Progenitor cell of endocrine pancreas (in vitro differentiated cells): ENCODE measurements at regions not wholly inside any gene's neighbourhood (a gene's known extent, or its start where the extent isn't known, plus 50 kb on each side); places are given as distances from the start of the nearest gene placed in this dataset.

ENCODE experiments used
- DNase-seq: peaks from one replicate; pipeline ENCODE4 v3.0.0; 2021; ENCODE audit warnings: low spot score; ENCODE audit not compliant: unreplicated experiment
- H3K27ac Mint-ChIP-seq: 2 replicates; pipeline ENCODE4 v1.8.0; 2021; ENCODE audit warnings: mild to moderate bottlenecking, moderate library complexity, mixed read lengths
- H3K27me3 Mint-ChIP-seq: 2 replicates; pipeline ENCODE4 v1.8.0; 2021; ENCODE audit warnings: mixed read lengths
- H3K36me3 Mint-ChIP-seq: 2 replicates; pipeline ENCODE4 v1.8.0; 2022; ENCODE audit warnings: mixed read lengths; ENCODE audit not compliant: insufficient read depth
- H3K4me1 Mint-ChIP-seq: 2 replicates; pipeline ENCODE4 v1.8.0; 2021; ENCODE audit warnings: low read depth, mixed read lengths
- H3K4me3 Mint-ChIP-seq: 2 replicates; pipeline ENCODE4 v1.8.0; 2021; ENCODE audit warnings: low read depth, mild to moderate bottlenecking, moderate library complexity, mixed read lengths
- H3K9me3 Mint-ChIP-seq: 2 replicates; pipeline ENCODE4 v1.8.0; 2021; ENCODE audit warnings: low read depth, mixed read lengths
- TF ChIP-seq, protein P1 (sequence below): fragments of 200-600 bp; sonication (generic); IDR thresholded peaks from one replicate; pipeline ENCODE4 v1.5.0; 2021; ENCODE audit warnings: antibody characterized with exemption, mild to moderate bottlenecking; ENCODE audit not compliant: unreplicated experiment

DNA sequence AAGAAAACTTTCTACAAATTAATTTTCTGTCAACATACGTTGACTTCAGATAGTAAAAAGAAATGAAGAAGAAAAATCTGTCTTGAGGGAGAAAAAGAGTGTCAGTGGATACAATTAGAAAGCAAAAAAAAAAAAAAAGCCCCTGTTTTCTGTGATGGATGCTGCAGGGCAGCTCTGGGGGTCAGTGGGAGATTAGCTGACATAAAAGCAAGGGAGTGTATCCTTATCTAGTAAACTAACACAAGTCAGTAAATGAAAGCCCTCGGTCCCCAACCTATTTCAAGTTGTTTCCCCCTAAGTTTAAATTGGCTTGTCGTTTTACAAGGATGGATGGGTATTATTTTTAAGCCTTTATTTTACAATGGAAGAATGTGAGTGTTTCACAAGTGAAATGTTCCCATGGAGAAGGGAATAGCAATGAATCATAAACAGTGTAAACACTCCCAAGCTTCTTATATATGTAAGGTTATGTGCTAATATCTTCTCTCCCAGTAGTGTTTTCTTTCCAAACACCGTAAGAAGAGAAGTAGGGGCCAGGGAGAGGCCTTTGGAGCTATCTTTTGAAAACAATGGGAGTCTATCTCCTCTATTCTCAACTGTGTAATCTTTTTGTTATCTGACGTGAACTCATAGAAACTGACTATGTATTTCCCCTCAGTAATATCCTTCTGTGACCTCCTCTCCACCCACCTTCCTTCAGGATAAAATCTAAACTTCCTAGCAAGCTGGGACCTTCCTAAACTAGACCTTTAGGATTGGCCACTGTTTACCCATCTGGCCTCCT, 347.7 kb downstream of the FBXO8 start:
- Mint-ChIP-seq H3K4me1 (peaks cover 26% of the 10 kb centered on the region), H3K27ac (no peak overlapping the region), H3K9me3 (no peaks in the 10 kb centered on the region), H3K4me3 (no peak overlapping the region), H3K27me3 (peaks cover 52% of the 10 kb centered on the region), H3K36me3 (no peaks in the 10 kb centered on the region)
- TF ChIP-seq, protein P1, sequence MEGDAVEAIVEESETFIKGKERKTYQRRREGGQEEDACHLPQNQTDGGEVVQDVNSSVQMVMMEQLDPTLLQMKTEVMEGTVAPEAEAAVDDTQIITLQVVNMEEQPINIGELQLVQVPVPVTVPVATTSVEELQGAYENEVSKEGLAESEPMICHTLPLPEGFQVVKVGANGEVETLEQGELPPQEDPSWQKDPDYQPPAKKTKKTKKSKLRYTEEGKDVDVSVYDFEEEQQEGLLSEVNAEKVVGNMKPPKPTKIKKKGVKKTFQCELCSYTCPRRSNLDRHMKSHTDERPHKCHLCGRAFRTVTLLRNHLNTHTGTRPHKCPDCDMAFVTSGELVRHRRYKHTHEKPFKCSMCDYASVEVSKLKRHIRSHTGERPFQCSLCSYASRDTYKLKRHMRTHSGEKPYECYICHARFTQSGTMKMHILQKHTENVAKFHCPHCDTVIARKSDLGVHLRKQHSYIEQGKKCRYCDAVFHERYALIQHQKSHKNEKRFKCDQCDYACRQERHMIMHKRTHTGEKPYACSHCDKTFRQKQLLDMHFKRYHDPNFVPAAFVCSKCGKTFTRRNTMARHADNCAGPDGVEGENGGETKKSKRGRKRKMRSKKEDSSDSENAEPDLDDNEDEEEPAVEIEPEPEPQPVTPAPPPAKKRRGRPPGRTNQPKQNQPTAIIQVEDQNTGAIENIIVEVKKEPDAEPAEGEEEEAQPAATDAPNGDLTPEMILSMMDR: no peak
- no peak for DNase-seq

DNA sequence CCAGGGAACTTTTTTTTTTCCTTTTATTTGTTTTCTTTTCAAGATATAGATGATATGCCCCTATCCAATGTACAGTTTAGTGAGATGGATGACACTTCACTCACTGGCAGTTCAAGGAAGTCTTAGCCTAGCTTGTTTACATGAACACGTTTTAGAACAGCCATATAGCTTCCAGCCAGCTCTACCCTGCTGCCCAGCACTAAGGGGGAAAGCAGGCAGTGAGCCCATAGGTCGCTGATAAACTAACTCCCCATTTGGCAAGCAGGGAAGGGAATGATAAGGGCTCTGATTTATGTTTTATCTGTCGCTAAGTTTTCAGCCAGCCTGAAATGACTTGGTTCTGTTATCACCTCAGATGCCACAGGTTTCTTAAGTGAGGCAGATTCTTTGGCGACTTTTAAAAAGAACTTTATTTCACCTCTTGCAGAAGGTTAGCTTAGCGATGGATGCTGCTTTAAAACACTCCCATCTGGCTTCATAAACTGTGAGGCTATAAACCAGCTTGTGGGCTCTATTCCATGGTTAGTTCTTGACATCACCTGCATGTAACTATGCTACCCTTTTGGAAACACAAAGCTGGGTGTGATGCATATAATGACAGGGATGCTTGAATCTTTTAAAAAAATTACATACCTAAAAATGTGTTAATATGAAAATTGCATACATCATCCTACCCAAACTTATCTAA, 348.4 kb downstream of the FBXO8 start:
- TF ChIP-seq, protein P1: no peak
- Mint-ChIP-seq H3K4me1 (peaks cover 31% of the 10 kb centered on the region), H3K27ac (no peak overlapping the region)

DNA sequence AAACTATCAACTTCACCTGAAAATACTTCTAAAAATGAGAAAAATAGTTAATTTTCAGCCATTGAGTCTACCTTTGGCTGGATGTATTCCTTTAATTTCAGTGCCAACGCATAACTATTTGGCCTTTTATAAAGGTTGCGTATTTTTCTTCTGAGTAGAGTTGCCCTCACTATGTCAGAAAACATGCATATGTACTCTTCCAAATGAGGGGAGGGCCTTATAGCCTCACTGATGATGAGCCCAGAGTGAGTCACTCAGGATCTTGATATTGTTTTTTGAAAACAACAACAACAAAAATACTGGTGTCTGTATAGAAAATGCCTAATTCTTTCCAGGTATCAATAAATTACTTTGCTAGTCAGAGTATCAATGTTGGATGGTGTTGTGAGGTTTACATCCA, 349.3 kb downstream of the FBXO8 start:
- H3K36me3 Mint-ChIP-seq: no peaks in the 10 kb centered on the region
- TF ChIP-seq, protein P1: no peak
- peaks cover 31% of the 10 kb centered on the region for H3K4me1 Mint-ChIP-seq
- no peak for DNase-seq
- peaks cover 44% of the 10 kb centered on the region for H3K27me3 Mint-ChIP-seq
- no peaks in the 10 kb centered on the region for H3K9me3 Mint-ChIP-seq
- H3K4me3 Mint-ChIP-seq: no peak overlapping the region
- H3K27ac Mint-ChIP-seq: no peak overlapping the region

More for the DNA sequence above, 348.4 kb downstream of the FBXO8 start:
- Mint-ChIP-seq H3K9me3 (no peaks in the 10 kb centered on the region), H3K4me3 (no peak overlapping the region), H3K27me3 (peaks cover 46% of the 10 kb centered on the region), H3K36me3 (no peaks in the 10 kb centered on the region)
- no peak for DNase-seq

DNA sequence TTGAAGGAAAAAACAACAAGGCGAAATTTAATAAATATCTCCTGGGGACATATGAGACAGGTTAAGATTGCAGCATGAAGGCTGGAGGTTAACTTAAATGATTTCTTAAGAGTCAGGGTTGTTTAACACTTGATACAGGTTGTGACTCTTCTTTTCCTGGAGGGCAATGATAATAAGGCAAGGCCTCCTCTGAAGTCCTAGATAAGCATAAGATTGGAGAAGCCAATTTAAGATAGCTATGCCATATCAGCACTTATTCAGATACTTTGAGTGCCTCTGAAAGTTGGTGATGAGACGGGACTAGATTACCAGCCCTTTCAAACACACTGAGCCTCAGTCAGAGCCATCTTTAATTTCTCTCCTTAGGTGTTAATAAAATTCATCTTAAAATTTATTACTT, 350.8 kb downstream of the FBXO8 start:
- no peak overlapping the region for H3K27ac Mint-ChIP-seq
- TF ChIP-seq, protein P1: no peak
- H3K4me3 Mint-ChIP-seq: no peak overlapping the region
- H3K4me1 Mint-ChIP-seq: peaks cover 31% of the 10 kb centered on the region
- H3K36me3 Mint-ChIP-seq: no peaks in the 10 kb centered on the region
- peaks cover 47% of the 10 kb centered on the region for H3K27me3 Mint-ChIP-seq
- no peak for DNase-seq
- H3K9me3 Mint-ChIP-seq: no peaks in the 10 kb centered on the region

DNA sequence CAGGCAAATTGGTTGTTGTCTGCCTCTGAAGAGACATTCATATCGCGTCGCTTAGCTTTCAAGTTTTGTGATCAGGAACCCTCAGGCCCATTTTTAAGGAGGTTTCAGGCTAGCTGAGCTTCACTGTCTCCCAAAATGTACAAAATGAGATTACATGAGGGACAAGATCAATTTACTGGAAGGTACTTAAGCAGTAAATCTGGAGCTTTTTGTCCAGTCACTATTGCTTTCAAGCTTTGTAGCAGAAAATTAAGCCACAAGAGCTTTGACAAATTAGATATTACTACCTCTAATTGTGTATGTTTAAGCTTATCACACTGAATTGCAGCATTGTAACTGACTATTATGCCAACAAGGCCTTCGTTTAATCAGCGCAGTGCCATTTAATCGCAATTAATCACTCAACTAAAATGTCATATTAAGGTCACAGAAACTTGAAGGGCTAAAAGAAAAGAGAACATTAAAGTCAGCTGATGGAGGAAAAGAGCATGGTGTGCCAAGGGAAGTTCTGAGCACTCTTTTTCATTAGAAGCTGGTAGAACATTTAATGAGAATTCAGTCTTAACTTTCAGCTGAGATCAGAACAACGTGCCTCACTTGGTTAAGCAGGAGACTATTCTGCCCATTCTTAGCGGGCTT, 353.0 kb downstream of the FBXO8 start:
- no peaks in the 10 kb centered on the region for H3K9me3 Mint-ChIP-seq
- no peak overlapping the region for H3K27ac Mint-ChIP-seq
- H3K4me1 Mint-ChIP-seq: peaks cover 15% of the 10 kb centered on the region
- no peaks in the 10 kb centered on the region for H3K36me3 Mint-ChIP-seq
- DNase-seq: no peak
- peaks cover 42% of the 10 kb centered on the region for H3K27me3 Mint-ChIP-seq
- TF ChIP-seq, protein P1: no peak
- no peak overlapping the region for H3K4me3 Mint-ChIP-seq
